ENCODE measurements at regions not wholly inside any gene's neighbourhood (a gene's known extent, or its start where the extent isn't known, plus 50 kb on each side); places are given as distances from the start of the nearest gene placed in this dataset.

DNA sequence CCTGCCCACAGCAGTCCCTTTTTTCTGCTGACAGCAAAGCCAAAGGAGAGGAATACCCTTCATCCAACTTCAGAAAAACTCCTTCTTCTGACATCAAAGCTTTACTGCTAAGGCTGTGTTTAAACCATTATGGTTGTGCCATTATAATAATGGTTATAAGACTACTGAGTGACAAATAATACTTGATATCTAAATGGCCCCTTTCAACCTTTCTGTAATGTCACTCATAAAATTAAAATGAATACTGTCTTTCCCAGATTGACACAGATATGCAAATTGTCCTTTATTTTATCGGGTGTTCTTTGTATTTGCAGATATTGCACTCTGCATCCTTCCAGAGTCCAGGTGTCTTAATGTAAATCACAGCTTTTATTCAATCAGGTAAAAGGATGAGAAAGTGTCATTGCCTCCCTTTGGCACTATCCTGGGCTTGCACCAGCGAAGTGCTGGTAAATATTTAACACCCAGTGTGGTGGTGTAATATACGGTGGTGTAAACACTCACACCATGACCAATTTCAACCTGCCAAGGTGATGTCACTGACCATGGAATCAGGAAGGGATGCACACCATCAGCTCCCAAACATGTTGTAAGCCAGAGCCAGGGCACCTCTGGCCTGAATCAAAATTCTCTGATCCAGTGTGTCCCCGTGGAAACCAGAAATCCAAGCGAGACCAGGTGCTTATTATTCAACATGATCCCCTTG, 139.4 kb upstream of the TENM3 start:
- Histone ChIP-seq H3K79me2 (ENCODE audit: insufficient read depth, low read length) (no peaks in the 10 kb centered on the region), H3K4me1 (ENCODE audit: insufficient read depth, low read length) (no peaks in the 10 kb centered on the region), H3K9me3 (ENCODE audit: low read length) (no peaks in the 10 kb centered on the region), H3K27ac (ENCODE audit: extremely low read length, insufficient read depth, low read length) (no peak overlapping the region), H2AFZ (ENCODE audit: low read length) (no peak overlapping the region), H3K27me3 (ENCODE audit: control insufficient read depth in 1 of 2, insufficient read depth in 2 of 2, low read length in 2 of 2) (no peaks in the 10 kb centered on the region), H3K4me2 (ENCODE audit: low read depth, low read length) (no peak overlapping the region), H4K20me1 (ENCODE audit: insufficient read depth, low read length) (no peaks in the 10 kb centered on the region; the same call in 1 of the 2 replicates), H3K9ac (ENCODE audit: insufficient read depth, low read depth, low read length) (no peak overlapping the region), H3K36me3 (replicated peaks in 1 of 2; ENCODE audit: control insufficient read depth in 1 of 2, insufficient read depth in 2 of 2, low read length in 2 of 2) (no peaks in the 10 kb centered on the region), H3K4me3 (replicated peaks in 1 of 3; ENCODE audit: insufficient read depth in 1 of 3, low read depth in 2 of 3, low read length in 3 of 3) (no peak overlapping the region)
- FAIRE-seq: no peak
- no TSS peak for BruUV-seq (replicated peaks)
- CTCF ChIA-PET (ENCODE audit: low intra/inter-chr PET ratio, low total read pairs): no interaction called here
- ATAC-seq: no peak
- TF ChIP-seq RFXAP (CRISPR knock-in tag; IDR thresholded peaks at IDR 0.05; ENCODE audit: borderline replicate concordance) (no peak), IRX3 (CRISPR knock-in tag; IDR thresholded peaks at IDR 0.05; ENCODE audit: borderline replicate concordance, low read depth) (no peak), NFAT5 (CRISPR knock-in tag; IDR thresholded peaks at IDR 0.05) (no peak)
- intact Hi-C loops (cut with micrococcal nuclease; ENCODE audit: unreplicated experiment): no loop called here
- no peak for DNase-seq (ENCODE audit: low spot score)
- in situ Hi-C loops (cut with HindIII; ENCODE audit: extremely low pct_ligation_motif_present, low pct_unique_long_range_greater_than_20kb): no loop called here
- POLR2A ChIA-PET: no interaction called here
- 3% methylated on average over 5 of the region's 5 CpGs for WGBS (ENCODE audit: low lambda C conversion rate)

Measured in HepG2 (cell line).